BJ (cell line): ENCODE measurements at regions not wholly inside any gene's neighbourhood (a gene's known extent, or its start where the extent isn't known, plus 50 kb on each side); places are given as distances from the start of the nearest gene placed in this dataset.

ENCODE experiments used
- CTCF ChIA-PET: fragments of 350-600 bp; formaldehyde crosslinking; extraction: SDS; loops from one replicate; lab custom pipeline; 2021; ENCODE audit warnings: antibody characterized with exemption, inconsistent platforms; lab: Yijun Ruan, JAX
- POLR2A ChIA-PET: fragments of 300-600 bp; sonication (Branson Sonifier 250); formaldehyde crosslinking; extraction: SDS; loops from one replicate; lab custom pipeline; 2021; ENCODE audit warnings: antibody characterized with exemption; lab: Charles Lee
- DNase-seq: peaks from one replicate; pipeline ENCODE4 v3.0.0-alpha.2; 2011; ENCODE audit warnings: low read depth
- H3K27me3 ChIP-seq: 2 replicates; pipeline ENCODE4 v1.6.0; 2011; ENCODE audit warnings: low read length; ENCODE audit not compliant: control insufficient read depth, insufficient read depth
- H3K36me3 ChIP-seq: 2 replicates; pipeline ENCODE4 v1.5.1; 2011; ENCODE audit warnings: low read length; ENCODE audit not compliant: control insufficient read depth, insufficient read depth
- H3K4me3 ChIP-seq: 2 replicates; pipeline ENCODE4 v1.5.1; 2011; ENCODE audit warnings: low read depth, mild to moderate bottlenecking, control low read depth, low read length
- TF ChIP-seq, protein P1 (sequence below): IDR thresholded peaks from 2 replicates; pipeline ENCODE4 v1.5.1; 2011; ENCODE audit warnings: low read depth, mild to moderate bottlenecking, control low read depth, inconsistent platforms, low read length, moderate library complexity; ENCODE audit not compliant: insufficient read depth

DNA sequence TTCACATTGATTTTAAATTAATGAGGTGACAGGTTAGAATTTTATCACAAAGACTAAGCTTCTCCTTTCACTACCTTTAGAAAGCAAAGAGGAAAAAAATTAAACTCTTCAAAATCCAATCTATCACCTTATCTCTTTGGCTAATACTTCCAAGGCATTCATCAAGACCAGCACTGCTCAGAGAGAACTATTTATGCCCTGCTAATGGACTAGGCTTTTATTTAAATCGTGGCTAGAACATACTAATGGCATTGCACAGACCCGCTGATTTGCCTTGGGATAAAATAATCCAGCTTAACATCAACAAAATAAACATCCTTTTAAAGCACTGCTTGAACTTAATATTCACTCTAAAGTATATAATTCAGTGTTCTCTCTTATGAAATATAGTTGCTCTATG is 880.4 kb downstream of the HACE1 start:
- no peaks in the 10 kb centered on the region for H3K27me3 ChIP-seq
- TF ChIP-seq, protein P1, sequence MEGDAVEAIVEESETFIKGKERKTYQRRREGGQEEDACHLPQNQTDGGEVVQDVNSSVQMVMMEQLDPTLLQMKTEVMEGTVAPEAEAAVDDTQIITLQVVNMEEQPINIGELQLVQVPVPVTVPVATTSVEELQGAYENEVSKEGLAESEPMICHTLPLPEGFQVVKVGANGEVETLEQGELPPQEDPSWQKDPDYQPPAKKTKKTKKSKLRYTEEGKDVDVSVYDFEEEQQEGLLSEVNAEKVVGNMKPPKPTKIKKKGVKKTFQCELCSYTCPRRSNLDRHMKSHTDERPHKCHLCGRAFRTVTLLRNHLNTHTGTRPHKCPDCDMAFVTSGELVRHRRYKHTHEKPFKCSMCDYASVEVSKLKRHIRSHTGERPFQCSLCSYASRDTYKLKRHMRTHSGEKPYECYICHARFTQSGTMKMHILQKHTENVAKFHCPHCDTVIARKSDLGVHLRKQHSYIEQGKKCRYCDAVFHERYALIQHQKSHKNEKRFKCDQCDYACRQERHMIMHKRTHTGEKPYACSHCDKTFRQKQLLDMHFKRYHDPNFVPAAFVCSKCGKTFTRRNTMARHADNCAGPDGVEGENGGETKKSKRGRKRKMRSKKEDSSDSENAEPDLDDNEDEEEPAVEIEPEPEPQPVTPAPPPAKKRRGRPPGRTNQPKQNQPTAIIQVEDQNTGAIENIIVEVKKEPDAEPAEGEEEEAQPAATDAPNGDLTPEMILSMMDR, result no peak
- ChIA-PET POLR2A (no interaction called here), CTCF (no interaction called here)
- no peak overlapping the region for H3K4me3 ChIP-seq
- no peaks in the 10 kb centered on the region for H3K36me3 ChIP-seq
- no peak for DNase-seq

DNA sequence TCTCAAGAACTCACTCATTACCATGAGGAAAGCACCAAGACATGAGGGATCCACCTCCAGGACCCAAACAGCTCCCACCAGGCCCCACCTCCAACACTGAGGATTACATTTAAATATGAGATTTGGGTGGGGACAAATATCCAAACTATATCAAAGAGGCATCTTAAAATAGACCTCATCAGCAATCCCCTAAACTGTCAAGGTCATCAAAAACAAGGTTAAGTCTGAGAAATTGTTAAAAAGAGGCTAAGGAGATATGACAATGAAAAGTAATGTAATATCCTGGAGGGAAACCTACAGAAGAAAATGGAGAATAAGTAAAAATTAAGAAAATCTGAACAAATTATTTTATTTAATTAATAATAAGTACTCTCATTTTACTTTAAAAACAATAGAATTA is 922.3 kb downstream of the HACE1 start:
- CTCF ChIA-PET, result no interaction called here
- DNase-seq, result no peak
- H3K36me3 ChIP-seq, result no peaks in the 10 kb centered on the region
- POLR2A ChIA-PET, result no interaction called here
- TF ChIP-seq, protein P1, result no peak
- H3K27me3 ChIP-seq, result no peaks in the 10 kb centered on the region
- no peak overlapping the region for H3K4me3 ChIP-seq

DNA sequence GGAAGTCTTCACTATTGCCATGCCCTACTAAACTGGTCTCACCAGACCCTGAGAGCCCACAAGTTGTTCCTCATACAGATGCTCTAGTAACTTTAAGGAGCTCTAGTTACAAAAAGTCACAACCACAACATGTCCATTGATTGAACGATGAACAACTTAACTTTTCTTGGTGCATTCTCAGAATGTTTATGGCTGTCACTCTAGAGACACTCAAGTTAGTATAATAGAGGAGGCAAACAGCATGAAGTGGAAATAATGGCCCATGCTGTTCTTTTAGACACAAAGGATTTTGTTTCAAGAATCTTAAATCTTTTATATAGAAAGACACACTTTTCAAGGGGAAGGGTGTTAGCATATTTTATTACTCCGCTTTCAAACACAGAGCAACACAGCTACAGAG is 934.4 kb downstream of the HACE1 start:
- H3K27me3 ChIP-seq, result no peaks in the 10 kb centered on the region
- ChIA-PET CTCF (no interaction called here), POLR2A (no interaction called here)
- no peaks in the 10 kb centered on the region for H3K36me3 ChIP-seq
- no peak for DNase-seq
- H3K4me3 ChIP-seq, result no peak overlapping the region
- TF ChIP-seq, protein P1, result no peak

DNA sequence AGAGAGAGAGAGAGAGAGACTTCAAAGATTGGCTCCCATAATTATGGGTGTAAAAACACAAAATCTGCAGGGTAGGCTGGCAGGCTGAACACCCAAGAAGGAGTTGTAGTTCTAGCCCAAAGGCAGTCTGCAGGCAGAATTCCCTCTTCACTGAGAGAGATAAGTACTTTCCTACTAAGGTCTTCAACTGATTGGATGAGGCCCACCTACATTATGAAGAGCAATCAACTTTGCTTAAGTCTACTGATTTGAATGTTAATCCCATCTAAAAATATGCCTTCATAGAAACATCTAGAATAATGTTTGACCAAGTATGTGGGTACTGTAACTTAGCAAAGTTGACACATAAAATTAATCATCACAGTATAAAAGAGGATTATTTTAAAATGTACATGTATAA is 949.7 kb downstream of the HACE1 start:
- Histone ChIP-seq H3K36me3 (no peaks in the 10 kb centered on the region), H3K4me3 (no peak overlapping the region), H3K27me3 (no peaks in the 10 kb centered on the region)
- ChIA-PET CTCF (no interaction called here), POLR2A (no interaction called here)
- TF ChIP-seq, protein P1, result no peak
- DNase-seq, result no peak

DNA sequence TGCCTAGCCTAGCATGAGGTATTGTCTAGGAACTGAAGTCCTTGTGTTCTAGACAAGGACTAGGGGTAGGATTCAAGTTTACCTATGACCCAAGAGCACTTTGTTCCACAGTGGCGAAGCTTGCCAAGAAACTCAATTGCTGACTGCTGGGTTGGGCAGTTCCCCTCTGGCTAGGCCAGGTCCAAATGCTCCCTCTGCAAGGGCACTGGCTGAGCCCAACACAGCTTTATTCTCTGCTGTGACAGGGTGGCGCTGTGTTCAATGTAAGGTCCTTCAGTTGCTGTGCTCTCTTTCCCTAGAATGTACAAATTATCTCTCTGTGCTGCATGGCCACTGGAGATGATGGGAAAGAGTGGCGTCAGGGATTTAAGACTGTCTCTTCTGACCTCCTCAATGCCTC is 950.8 kb downstream of the HACE1 start:
- H3K4me3 ChIP-seq, result no peak overlapping the region
- H3K27me3 ChIP-seq, result no peaks in the 10 kb centered on the region
- CTCF ChIA-PET, result no interaction called here
- TF ChIP-seq, protein P1, result no peak
- POLR2A ChIA-PET, result no interaction called here
- no peak for DNase-seq
- no peaks in the 10 kb centered on the region for H3K36me3 ChIP-seq
